HG03066 (cell line): ENCODE measurements at regions not wholly inside any gene's neighbourhood (a gene's known extent, or its start where the extent isn't known, plus 50 kb on each side); places are given as distances from the start of the nearest gene placed in this dataset.

Source experiments
- ATAC-seq: cut with Tn5 transposase; IDR thresholded peaks from one replicate; pipeline ENCODE4 v1.9.1; 2021; ENCODE audit warnings: low read depth; ENCODE audit not compliant: unreplicated experiment

- no peak for ATAC-seq
Observed at GRCh38 chr10:131681656-131682055, 219.2 kb upstream of the PPP2R2D start.

GRCh38 chr10:131682271-131682962, 218.4 kb upstream of the PPP2R2D start:
- ATAC-seq: no peak

- ATAC-seq: no peak
Observed at GRCh38 chr10:131683281-131683861, 217.4 kb upstream of the PPP2R2D start.

- no peak for ATAC-seq
Observed at GRCh38 chr10:131683941-131684340, 216.9 kb upstream of the PPP2R2D start.

GRCh38 chr10:131685007-131685406, 215.8 kb upstream of the PPP2R2D start:
- no peak for ATAC-seq

GRCh38 chr10:131685576-131685975, 215.2 kb upstream of the PPP2R2D start:
- no peak for ATAC-seq

GRCh38 chr10:131686781-131687420, 213.9 kb upstream of the PPP2R2D start:
- ATAC-seq: no peak

- no peak for ATAC-seq
Observed at GRCh38 chr10:131688304-131688703, 212.5 kb upstream of the PPP2R2D start.

- no peak for ATAC-seq
Observed at GRCh38 chr10:131689016-131689415, 211.8 kb upstream of the PPP2R2D start.

- ATAC-seq: no peak
Observed at GRCh38 chr10:131689486-131689885, 211.3 kb upstream of the PPP2R2D start.

GRCh38 chr10:131689954-131690757, 210.7 kb upstream of the PPP2R2D start:
- ATAC-seq: no peak

GRCh38 chr10:131690805-131691239, 210.0 kb upstream of the PPP2R2D start:
- no peak for ATAC-seq

GRCh38 chr10:131691481-131692090, 209.2 kb upstream of the PPP2R2D start:
- ATAC-seq: no peak

GRCh38 chr10:131692176-131692575, 208.6 kb upstream of the PPP2R2D start:
- ATAC-seq: no peak

- ATAC-seq: no peak
Observed at GRCh38 chr10:131692686-131693334, 208.0 kb upstream of the PPP2R2D start.

- ATAC-seq: no peak
Observed at GRCh38 chr10:131693766-131694165, 207.0 kb upstream of the PPP2R2D start.

GRCh38 chr10:131694168-131694780, 206.5 kb upstream of the PPP2R2D start:
- ATAC-seq: no peak

GRCh38 chr10:131694781-131695495, 205.9 kb upstream of the PPP2R2D start:
- no peak for ATAC-seq

- no peak for ATAC-seq
Observed at GRCh38 chr10:131695496-131696165, 205.2 kb upstream of the PPP2R2D start.
